Fibroblast of lung (primary cell): ENCODE measurements at regions not wholly inside any gene's neighbourhood (a gene's known extent, or its start where the extent isn't known, plus 50 kb on each side); places are given as distances from the start of the nearest gene placed in this dataset.

Experiments
- DNase-seq, 2 donors: peaks; one replicate each; pipeline versions ENCODE4 v3.0.0 to v3.0.0-alpha.2; 2010; ENCODE audit warnings: low read depth in 2 of 2
- H2AFZ ChIP-seq: 2 replicates; pipeline ENCODE4 v1.5.1; 2012; ENCODE audit warnings: low read length, control low read depth, inconsistent platforms
- H3K27ac ChIP-seq: 2 replicates; pipeline ENCODE4 v1.5.1; 2011; ENCODE audit warnings: low read length, control low read depth; ENCODE audit not compliant: insufficient read depth
- H3K27me3 ChIP-seq: 2 replicates; pipeline ENCODE4 v1.5.1; 2011; ENCODE audit warnings: mild to moderate bottlenecking, low read length; ENCODE audit not compliant: control insufficient read depth, insufficient read depth
- H3K36me3 ChIP-seq: 2 replicates; pipeline ENCODE4 v1.5.1; 2011; ENCODE audit warnings: low read length; ENCODE audit not compliant: control insufficient read depth, insufficient read depth
- H3K4me1 ChIP-seq: 2 replicates; pipeline ENCODE4 v1.5.1; 2011; ENCODE audit warnings: low read length; ENCODE audit not compliant: control insufficient read depth, insufficient read depth; ENCODE audit errors: extremely low read depth
- H3K4me2 ChIP-seq: 2 replicates; pipeline ENCODE4 v1.5.1; 2011; ENCODE audit warnings: low read length, control low read depth; ENCODE audit not compliant: insufficient read depth; ENCODE audit errors: extremely low read depth
- H3K4me3 ChIP-seq, 4 experiments: fragments of 200-600 bp in 1 of 4; sonication (generic) in 1 of 4; replicated peaks in 1 of 4; 2 replicates each; pipeline ENCODE4 v1.5.1; 2011 to 2016; ENCODE audit warnings: low read length in 4 of 4, low read depth in 3 of 4, mild to moderate bottlenecking in 3 of 4, control low read depth in 2 of 4, inconsistent platforms in 1 of 4, mixed read lengths in 1 of 4; ENCODE audit not compliant: insufficient read depth in 1 of 4; ENCODE audit errors: control extremely low read depth in 1 of 4
- H3K79me2 ChIP-seq: 2 replicates; pipeline ENCODE4 v1.5.1; 2012; ENCODE audit warnings: mild to moderate bottlenecking, low read length, inconsistent platforms; ENCODE audit not compliant: control insufficient read depth, insufficient read depth
- H3K9ac ChIP-seq: 2 replicates; pipeline ENCODE4 v1.5.1; 2011; ENCODE audit warnings: mild to moderate bottlenecking, low read length, control low read depth; ENCODE audit not compliant: insufficient read depth
- H3K9me3 ChIP-seq: 2 replicates; pipeline ENCODE4 v1.5.1; 2012; ENCODE audit warnings: low read depth, low read length; ENCODE audit not compliant: control insufficient read depth, insufficient read depth
- H4K20me1 ChIP-seq: 2 replicates; pipeline ENCODE4 v1.5.1; 2011; ENCODE audit warnings: low read length; ENCODE audit not compliant: control insufficient read depth, insufficient read depth; ENCODE audit errors: extremely low read depth
- CTCF ChIP-seq, 2 donors: IDR thresholded peaks in 1 of 2; conservative IDR thresholded peaks in 1 of 2; 1 replicate in 1 of 2; 2 replicates in 1 of 2; pipeline ENCODE4 v1.5.1; 2011 to 2012; ENCODE audit warnings: low read length in 2 of 2, control low read depth in 1 of 2, inconsistent platforms in 1 of 2, low read depth in 1 of 2, mild to moderate bottlenecking in 1 of 2
- EZH2 ChIP-seq: IDR thresholded peaks from 2 replicates; pipeline ENCODE4 v1.5.1; 2012; ENCODE audit warnings: low read length, control low read depth, mild to moderate bottlenecking; ENCODE audit errors: missing control alignments

DNA sequence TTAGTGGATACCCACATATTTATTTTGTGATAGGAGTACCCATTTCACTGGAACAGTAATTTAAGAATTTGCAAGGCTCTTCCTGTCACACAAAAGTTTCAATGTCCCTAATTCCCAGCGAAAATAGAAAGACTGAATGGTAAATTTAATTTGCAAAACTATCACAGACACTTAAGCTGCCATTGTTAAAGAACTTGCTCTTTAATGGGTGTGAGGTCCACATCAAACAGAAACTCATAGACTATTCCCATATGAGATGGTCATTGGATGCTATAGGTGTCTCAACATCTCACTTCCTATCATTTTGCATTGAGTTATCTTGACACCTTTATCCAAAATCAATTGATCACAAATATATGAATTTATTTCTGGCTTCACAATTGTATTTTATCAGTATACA, 415.9 kb downstream of the GPAM start:
- Histone ChIP-seq H3K4me1 (no peaks in the 10 kb centered on the region), H3K79me2 (no peaks in the 10 kb centered on the region), H3K4me3 (no peak overlapping the region), H3K4me2 (no peak overlapping the region), H3K36me3 (no peaks in the 10 kb centered on the region), H3K27me3 (no peaks in the 10 kb centered on the region), H4K20me1 (no peaks in the 10 kb centered on the region), H2AFZ (no peak overlapping the region), H3K27ac (no peak overlapping the region), H3K9me3 (no peaks in the 10 kb centered on the region), H3K9ac (no peak overlapping the region)
- TF ChIP-seq EZH2 (no peak), CTCF (conservative IDR thresholded peaks at IDR 0.05 in 1 of 2, IDR thresholded peaks at IDR 0.05 in 1 of 2; ENCODE audit: low read depth in 1 of 2, low read length in 2 of 2) (no peak)
- DNase-seq = no peak

DNA sequence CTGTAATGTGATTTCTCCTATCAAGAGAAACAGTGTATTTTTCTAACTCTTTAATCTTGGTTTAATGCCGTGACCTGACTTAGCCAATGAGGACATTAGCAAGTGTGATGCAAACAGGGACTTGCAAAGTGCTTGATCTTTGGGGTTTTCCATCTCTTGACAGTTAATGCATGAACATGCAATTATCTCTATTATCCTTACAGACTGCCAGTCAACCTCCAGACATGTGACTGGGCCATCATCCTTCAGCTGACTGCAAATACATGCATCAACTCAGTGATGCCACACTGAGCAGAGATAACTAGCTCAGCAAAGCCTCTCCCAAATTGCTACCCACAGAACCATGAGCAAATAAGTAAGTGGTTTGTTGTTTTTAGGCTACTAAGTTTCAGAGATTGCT, 409.6 kb downstream of the GPAM start:
- Histone ChIP-seq H2AFZ (no peak overlapping the region), H3K27me3 (no peaks in the 10 kb centered on the region), H3K4me1 (no peaks in the 10 kb centered on the region), H3K4me3 (no peak overlapping the region), H3K9me3 (no peaks in the 10 kb centered on the region), H3K36me3 (no peaks in the 10 kb centered on the region), H3K79me2 (no peaks in the 10 kb centered on the region), H3K27ac (no peak overlapping the region), H3K4me2 (no peak overlapping the region), H4K20me1 (no peaks in the 10 kb centered on the region), H3K9ac (no peak overlapping the region)
- TF ChIP-seq CTCF (conservative IDR thresholded peaks at IDR 0.05 in 1 of 2, IDR thresholded peaks at IDR 0.05 in 1 of 2; ENCODE audit: low read depth in 1 of 2, low read length in 2 of 2) (no peak), EZH2 (no peak)
- DNase-seq = no peak

GRCh38 chr10:111774486-111774885, 409.1 kb downstream of the GPAM start:
- Histone ChIP-seq H4K20me1 (no peaks in the 10 kb centered on the region), H3K4me3 (no peak overlapping the region), H3K27ac (no peak overlapping the region), H3K9ac (no peak overlapping the region), H3K79me2 (no peaks in the 10 kb centered on the region), H3K36me3 (no peaks in the 10 kb centered on the region), H2AFZ (no peak overlapping the region), H3K27me3 (no peaks in the 10 kb centered on the region), H3K9me3 (no peaks in the 10 kb centered on the region), H3K4me1 (no peaks in the 10 kb centered on the region), H3K4me2 (no peak overlapping the region)
- no peak for TF ChIP-seq EZH2
- no peak for DNase-seq
